CD8-positive, alpha-beta memory T cell (primary cell): ENCODE measurements at regions not wholly inside any gene's neighbourhood (a gene's known extent, or its start where the extent isn't known, plus 50 kb on each side); places are given as distances from the start of the nearest gene placed in this dataset.
"Not testable (repeated sequence)": the region's sequence is repeated elsewhere in the genome, so short reads cannot be mapped to it uniquely, and the experiment has no call there.

Source experiments
- CTCF ChIA-PET: fragments of 350-600 bp; sonication (Branson Sonifier 250); formaldehyde crosslinking; loops from one replicate; lab custom pipeline; 2021; ENCODE audit warnings: antibody characterized with exemption; lab: Charles Lee
- POLR2A ChIA-PET: fragments of 350-600 bp; sonication (Branson Sonifier 250); formaldehyde crosslinking; loops from one replicate; lab custom pipeline; 2021; ENCODE audit warnings: antibody characterized with exemption; lab: Charles Lee
- DNase-seq, 5 donors: peaks; one replicate each; pipeline versions ENCODE4 v3.0.0 to v3.0.0-alpha.2; 2020 to 2022; ENCODE audit warnings: mixed read lengths in 1 of 5
- H3K27ac ChIP-seq: one replicate; pipeline ENCODE4 v1.7.0; 2013; ENCODE audit warnings: low read depth, mild to moderate bottlenecking, low read length, moderate library complexity
- H3K27me3 ChIP-seq: 2 replicates; pipeline ENCODE4 v1.7.0; 2013; ENCODE audit warnings: low read length, mild to moderate bottlenecking; ENCODE audit not compliant: insufficient read depth, poor library complexity, severe bottlenecking
- H3K36me3 ChIP-seq: 2 replicates; pipeline ENCODE4 v1.7.0; 2013; ENCODE audit warnings: mild to moderate bottlenecking, low read length, moderate library complexity; ENCODE audit not compliant: insufficient read depth
- H3K4me1 ChIP-seq: 2 replicates; pipeline ENCODE4 v1.7.0; 2013; ENCODE audit warnings: mild to moderate bottlenecking, low read length, moderate library complexity; ENCODE audit not compliant: insufficient read depth
- H3K4me3 ChIP-seq: 2 replicates; pipeline ENCODE4 v1.7.0; 2013; ENCODE audit warnings: mild to moderate bottlenecking, low read length
- H3K9me3 ChIP-seq: 2 replicates; pipeline ENCODE4 v1.7.0; 2013; ENCODE audit warnings: mild to moderate bottlenecking, low read length
- H3K27ac Mint-ChIP-seq, 8 donors: one replicate each; pipeline ENCODE4 v1.8.0; 2020 to 2021; ENCODE audit warnings: mixed read lengths in 8 of 8, mild to moderate bottlenecking in 6 of 8, inconsistent platforms in 3 of 8, moderate library complexity in 3 of 8
- H3K27me3 Mint-ChIP-seq, 2 donors: one replicate each; pipeline ENCODE4 v1.8.0; 2020 to 2021; ENCODE audit warnings: mixed read lengths in 2 of 2, mild to moderate bottlenecking in 1 of 2, moderate library complexity in 1 of 2
- H3K36me3 Mint-ChIP-seq, 3 donors: one replicate each; pipeline ENCODE4 v1.8.0; 2020 to 2021; ENCODE audit warnings: mixed read lengths in 3 of 3, inconsistent platforms in 1 of 3, mild to moderate bottlenecking in 1 of 3
- H3K4me1 Mint-ChIP-seq, 3 donors: one replicate each; pipeline ENCODE4 v1.8.0; 2020 to 2021; ENCODE audit warnings: mixed read lengths in 3 of 3, inconsistent platforms in 1 of 3, mild to moderate bottlenecking in 1 of 3
- H3K4me3 Mint-ChIP-seq, 7 donors: one replicate each; pipeline ENCODE4 v1.8.0; 2020 to 2021; ENCODE audit warnings: mixed read lengths in 7 of 7, mild to moderate bottlenecking in 6 of 7, moderate library complexity in 4 of 7, inconsistent platforms in 2 of 7
- H3K9me3 Mint-ChIP-seq, 5 donors: one replicate each; pipeline ENCODE4 v1.8.0; 2020 to 2022; ENCODE audit warnings: mixed read lengths in 5 of 5, mild to moderate bottlenecking in 3 of 5, moderate library complexity in 2 of 5, inconsistent platforms in 1 of 5

DNA sequence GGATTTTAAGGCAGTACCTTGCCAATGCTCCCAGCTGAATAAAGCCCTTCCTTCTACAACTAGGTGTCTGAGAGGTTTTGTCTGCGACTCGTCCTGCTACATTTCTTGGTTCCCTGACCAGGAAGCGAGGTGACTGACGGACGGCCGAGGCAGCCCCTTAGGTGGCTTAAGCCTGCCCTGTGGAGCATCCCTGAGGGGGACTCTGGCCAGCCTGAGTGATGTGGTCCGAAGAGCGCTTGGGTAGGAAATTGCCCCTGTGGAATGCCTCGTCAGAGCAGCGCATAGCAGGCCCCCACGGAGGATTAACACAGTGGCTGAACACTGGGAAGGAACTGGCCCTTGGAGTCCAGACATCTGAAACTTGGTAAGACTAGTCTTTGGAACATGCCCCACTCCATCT, 210.9 kb upstream of the CNTN3 start:
- CTCF ChIA-PET, DNase-seq: not testable (repeated sequence)

DNA sequence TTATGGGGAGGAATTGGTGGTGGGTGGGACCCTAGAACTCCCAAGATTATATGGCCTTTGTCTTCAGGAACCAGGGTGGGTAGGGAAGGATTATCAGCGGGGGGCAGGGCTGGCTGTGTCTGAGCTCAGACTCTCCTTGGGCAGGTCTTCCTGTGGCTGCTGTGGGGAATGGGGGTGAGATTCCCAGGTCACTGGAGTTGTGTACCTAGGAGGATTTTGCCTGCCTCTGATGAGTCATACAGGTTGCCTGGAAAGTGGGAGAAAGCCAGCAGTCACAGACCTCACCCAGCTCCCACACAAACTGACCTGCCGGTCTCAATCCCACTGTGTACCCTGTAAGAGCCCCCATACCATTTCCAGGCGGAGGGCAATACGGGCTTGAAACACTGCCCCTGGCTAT, 209.9 kb upstream of the CNTN3 start:
- ChIA-PET CTCF (no interaction called here), POLR2A (no interaction called here)
- H3K9me3 ChIP-seq, result no peaks in the 10 kb centered on the region
- peaks cover 10 to 28% (median 18%) of the 10 kb centered on the region in 5 donors for H3K9me3 Mint-ChIP-seq
- no peaks in the 10 kb centered on the region for H3K4me1 Mint-ChIP-seq
- H3K27ac Mint-ChIP-seq, result no peak overlapping the region
- no peak overlapping the region for H3K4me3 ChIP-seq
- H3K27ac ChIP-seq, result no peak overlapping the region
- H3K27me3 ChIP-seq, result no peaks in the 10 kb centered on the region
- no peaks in the 10 kb centered on the region for H3K36me3 ChIP-seq
- no peaks in the 10 kb centered on the region for H3K36me3 Mint-ChIP-seq
- H3K27me3 Mint-ChIP-seq, result no peaks in the 10 kb centered on the region
- no peak for DNase-seq
- H3K4me1 ChIP-seq, result no peaks in the 10 kb centered on the region
- no peak overlapping the region for H3K4me3 Mint-ChIP-seq

More for the DNA sequence above, 210.9 kb upstream of the CNTN3 start:
- H3K27ac ChIP-seq, H3K4me1 Mint-ChIP-seq, POLR2A ChIA-PET, H3K27me3 ChIP-seq, H3K36me3 Mint-ChIP-seq, H3K36me3 ChIP-seq, H3K27me3 Mint-ChIP-seq, H3K9me3 ChIP-seq, H3K4me1 ChIP-seq, H3K4me3 Mint-ChIP-seq, H3K27ac Mint-ChIP-seq, H3K4me3 ChIP-seq: not testable (repeated sequence)
- peaks cover 9 to 31% (median 15%) of the 10 kb centered on the region in 5 donors for H3K9me3 Mint-ChIP-seq

DNA sequence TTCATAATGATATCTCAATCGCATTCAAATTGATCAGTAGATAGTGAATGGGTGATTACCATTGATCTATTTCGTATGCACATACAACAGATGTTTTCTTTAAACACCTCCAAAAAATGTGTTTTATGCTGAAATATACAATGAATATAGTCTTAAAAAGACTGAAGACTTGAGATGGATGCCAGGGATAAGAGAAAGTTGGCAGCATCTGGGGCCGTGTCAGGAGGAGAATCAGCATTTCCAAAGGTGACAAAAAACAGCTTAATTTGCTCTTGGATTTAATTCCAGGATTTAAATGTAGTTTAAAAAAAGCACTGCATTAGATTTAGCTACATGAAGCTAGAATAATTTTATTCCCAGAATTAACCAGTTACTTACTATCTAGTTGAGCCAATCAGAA, 199.7 kb upstream of the CNTN3 start:
- H3K4me1 Mint-ChIP-seq, result no peaks in the 10 kb centered on the region
- no peaks in the 10 kb centered on the region for H3K27me3 Mint-ChIP-seq
- H3K36me3 Mint-ChIP-seq, result no peaks in the 10 kb centered on the region
- Histone ChIP-seq H3K36me3 (no peaks in the 10 kb centered on the region), H3K9me3 (no peaks in the 10 kb centered on the region), H3K4me1 (no peaks in the 10 kb centered on the region), H3K4me3 (no peak overlapping the region), H3K27ac (no peak overlapping the region), H3K27me3 (no peaks in the 10 kb centered on the region)
- CTCF ChIA-PET, result no interaction called here
- H3K27ac Mint-ChIP-seq, result no peak overlapping the region
- DNase-seq, result no peak
- POLR2A ChIA-PET, result no interaction called here
- H3K4me3 Mint-ChIP-seq, result no peak overlapping the region
- H3K9me3 Mint-ChIP-seq, result peaks cover 0 to 19% (median 7%) of the 10 kb centered on the region in 5 donors

DNA sequence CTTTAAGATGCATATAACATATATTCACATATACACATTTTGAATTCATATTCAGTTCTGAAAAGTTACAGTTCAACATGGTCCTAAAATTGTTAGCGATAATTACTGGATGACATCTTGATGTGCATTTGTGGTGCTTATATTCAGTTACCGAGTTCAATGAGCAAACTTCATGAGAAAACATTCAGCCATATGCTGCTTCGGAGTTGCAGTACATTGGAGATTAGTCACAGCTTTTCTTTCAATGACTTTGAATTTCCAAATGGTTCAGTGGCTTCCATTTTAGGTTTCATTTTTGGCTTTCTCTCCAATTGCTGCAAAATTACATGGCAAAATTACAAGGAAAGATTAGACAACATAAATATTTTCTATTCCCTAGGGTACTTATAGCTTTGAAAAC, 198.3 kb upstream of the CNTN3 start:
- H3K36me3 ChIP-seq, result no peaks in the 10 kb centered on the region
- Mint-ChIP-seq H3K27me3 (no peaks in the 10 kb centered on the region), H3K4me1 (no peaks in the 10 kb centered on the region), H3K27ac (no peak overlapping the region), H3K4me3 (no peak overlapping the region), H3K36me3 (no peaks in the 10 kb centered on the region), H3K9me3 (peaks cover 2 to 28% (median 11%) of the 10 kb centered on the region in 5 donors)
- CTCF ChIA-PET, result no interaction called here
- no peak overlapping the region for H3K27ac ChIP-seq
- H3K9me3 ChIP-seq, result no peaks in the 10 kb centered on the region
- no peak overlapping the region for H3K4me3 ChIP-seq
- no peaks in the 10 kb centered on the region for H3K4me1 ChIP-seq
- no peak for DNase-seq
- H3K27me3 ChIP-seq, result no peaks in the 10 kb centered on the region
- POLR2A ChIA-PET, result no interaction called here

DNA sequence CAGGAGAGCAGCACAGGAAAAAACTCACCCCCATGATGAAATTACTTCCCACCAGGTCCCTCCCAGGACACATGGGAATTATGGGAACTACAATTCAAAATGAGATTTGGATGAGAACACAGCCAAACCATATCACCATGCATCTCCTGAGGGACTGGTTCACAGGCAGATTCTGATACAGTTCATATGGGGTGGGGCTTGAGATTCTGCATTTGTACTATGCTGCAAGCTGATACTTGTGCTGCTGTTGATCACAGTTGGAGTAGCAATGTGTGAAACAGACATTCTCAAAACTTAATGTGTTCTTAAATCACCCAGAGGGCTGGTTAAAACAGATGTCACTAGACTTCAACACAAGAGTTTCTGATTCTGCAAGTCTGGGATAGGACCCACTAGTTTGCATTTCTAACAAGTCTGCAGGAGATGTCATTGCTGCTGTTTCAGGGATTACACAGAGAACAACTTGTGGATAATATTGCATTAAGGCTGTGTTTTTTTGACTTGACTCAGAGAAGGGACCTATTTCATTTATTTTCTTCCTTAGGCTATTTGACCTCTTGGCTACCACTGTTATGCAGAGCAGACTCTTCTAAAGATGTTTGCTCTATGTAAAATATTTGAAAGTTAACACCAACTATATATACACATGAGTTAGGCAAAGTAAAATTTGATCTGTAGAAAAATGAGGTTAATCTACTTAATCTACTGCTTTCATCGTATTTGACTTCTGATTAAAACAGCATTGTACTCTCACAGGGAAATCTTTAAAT, 194.2 kb upstream of the CNTN3 start:
- H3K4me1 ChIP-seq, result no peaks in the 10 kb centered on the region
- H3K36me3 Mint-ChIP-seq, result no peaks in the 10 kb centered on the region
- no peak for DNase-seq
- H3K27ac Mint-ChIP-seq, result no peak overlapping the region
- no peaks in the 10 kb centered on the region for H3K9me3 ChIP-seq
- H3K4me3 ChIP-seq, result no peak overlapping the region
- H3K4me1 Mint-ChIP-seq, result no peaks in the 10 kb centered on the region
- CTCF ChIA-PET, result no interaction called here
- no peak overlapping the region for H3K27ac ChIP-seq
- no peaks in the 10 kb centered on the region for H3K36me3 ChIP-seq
- H3K4me3 Mint-ChIP-seq, result no peak overlapping the region
- POLR2A ChIA-PET, result no interaction called here
- H3K27me3 Mint-ChIP-seq, result no peaks in the 10 kb centered on the region
- peaks cover 2 to 45% (median 13%) of the 10 kb centered on the region in 5 donors for H3K9me3 Mint-ChIP-seq
- no peaks in the 10 kb centered on the region for H3K27me3 ChIP-seq

DNA sequence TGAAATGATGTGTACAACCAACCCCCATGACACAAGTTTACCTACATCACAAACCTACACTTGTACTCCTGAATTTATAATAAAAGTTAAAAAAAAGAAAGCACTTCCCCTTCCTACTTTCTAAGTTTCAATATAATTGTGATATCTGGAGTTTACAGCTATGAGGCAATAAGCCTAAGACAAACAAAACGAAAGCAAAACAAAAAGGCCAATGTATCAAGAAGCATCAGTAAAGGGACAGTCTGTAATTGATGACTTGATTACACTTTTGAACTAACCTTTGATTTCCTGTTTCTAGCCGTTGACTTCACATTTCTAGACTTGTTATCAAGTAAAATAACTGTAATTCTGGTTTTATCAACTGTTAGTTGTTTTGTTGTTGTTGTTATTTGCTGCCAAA, 187.5 kb upstream of the CNTN3 start:
- Histone ChIP-seq H3K36me3 (no peaks in the 10 kb centered on the region), H3K4me1 (no peaks in the 10 kb centered on the region), H3K9me3 (no peaks in the 10 kb centered on the region), H3K27me3 (no peaks in the 10 kb centered on the region), H3K27ac (no peak overlapping the region), H3K4me3 (no peak overlapping the region)
- Mint-ChIP-seq H3K9me3 (peaks cover 8 to 30% (median 27%) of the 10 kb centered on the region in 5 donors), H3K36me3 (no peaks in the 10 kb centered on the region), H3K4me3 (no peak overlapping the region), H3K27me3 (no peaks in the 10 kb centered on the region), H3K27ac (no peak overlapping the region), H3K4me1 (no peaks in the 10 kb centered on the region)
- CTCF ChIA-PET, result no interaction called here
- no peak for DNase-seq
- POLR2A ChIA-PET, result no interaction called here

DNA sequence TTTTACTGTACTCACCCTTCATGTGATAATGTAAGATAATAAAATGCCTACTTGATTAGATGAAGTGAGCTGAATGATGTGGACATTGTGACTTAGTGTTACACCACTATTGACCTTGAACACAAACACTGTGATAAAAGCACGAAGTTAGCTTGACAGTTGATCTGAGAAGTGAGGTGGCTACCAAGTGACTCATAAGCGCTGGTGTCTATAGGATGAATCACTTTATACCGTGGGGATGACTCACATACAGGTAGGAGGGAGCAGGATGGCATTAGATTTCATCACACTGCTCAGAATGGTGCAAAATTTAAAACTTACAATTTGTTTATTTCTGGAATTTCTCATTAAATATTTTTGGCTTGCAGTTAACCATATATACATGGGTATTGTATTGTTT, 174.7 kb upstream of the CNTN3 start:
- H3K27me3 ChIP-seq, result no peaks in the 10 kb centered on the region
- no peaks in the 10 kb centered on the region for H3K4me1 ChIP-seq
- H3K27me3 Mint-ChIP-seq, result no peaks in the 10 kb centered on the region
- H3K9me3 ChIP-seq, result no peaks in the 10 kb centered on the region
- H3K9me3 Mint-ChIP-seq, result peaks cover 2 to 23% (median 5%) of the 10 kb centered on the region in 5 donors
- no peak overlapping the region for H3K27ac ChIP-seq
- no peak overlapping the region for H3K27ac Mint-ChIP-seq
- H3K36me3 ChIP-seq, result no peaks in the 10 kb centered on the region
- no peaks in the 10 kb centered on the region for H3K36me3 Mint-ChIP-seq
- no peak for DNase-seq
- no peak overlapping the region for H3K4me3 ChIP-seq
- ChIA-PET CTCF (no interaction called here), POLR2A (no interaction called here)
- no peaks in the 10 kb centered on the region for H3K4me1 Mint-ChIP-seq
- H3K4me3 Mint-ChIP-seq, result no peak overlapping the region

GRCh38 chr3:74787011-74787410, 172.6 kb upstream of the CNTN3 start:
- Mint-ChIP-seq H3K27me3 (no peaks in the 10 kb centered on the region), H3K4me3 (no peak overlapping the region), H3K9me3 (peaks cover 5 to 23% (median 7%) of the 10 kb centered on the region in 5 donors), H3K4me1 (no peaks in the 10 kb centered on the region), H3K36me3 (no peaks in the 10 kb centered on the region), H3K27ac (no peak overlapping the region)
- H3K4me3 ChIP-seq, result no peak overlapping the region
- H3K9me3 ChIP-seq, result no peaks in the 10 kb centered on the region
- H3K36me3 ChIP-seq, result no peaks in the 10 kb centered on the region
- CTCF ChIA-PET, result no interaction called here
- H3K27ac ChIP-seq, result no peak overlapping the region
- H3K4me1 ChIP-seq, result no peaks in the 10 kb centered on the region
- POLR2A ChIA-PET, result no interaction called here
- no peaks in the 10 kb centered on the region for H3K27me3 ChIP-seq
- no peak for DNase-seq
